ENCODE measurements at regions not wholly inside any gene's neighbourhood (a gene's known extent, or its start where the extent isn't known, plus 50 kb on each side); places are given as distances from the start of the nearest gene placed in this dataset.
"Not testable (repeated sequence)": the region's sequence is repeated elsewhere in the genome, so short reads cannot be mapped to it uniquely, and the experiment has no call there.

GRCh38 chr3:176046703-176047102 is 1150.6 kb downstream of the TBL1XR1 start:
- no peaks in the 10 kb centered on the region for H3K4me1 ChIP-seq
- no peak for TF ChIP-seq CTCF (IDR thresholded peaks at IDR 0.05)
- no peaks in the 10 kb centered on the region for H3K27me3 ChIP-seq
- DNase-seq (ENCODE audit: low spot score in 2 of 2): no peak
- intact Hi-C loops (cut with DNase I): no loop called here
- H3K9me3 ChIP-seq: no peaks in the 10 kb centered on the region
- H3K4me3 ChIP-seq: no peak overlapping the region
- no peaks in the 10 kb centered on the region for H3K36me3 ChIP-seq
- no peak overlapping the region for H3K27ac ChIP-seq

- Histone ChIP-seq H3K9me3 (no peaks in the 10 kb centered on the region), H3K4me1 (no peaks in the 10 kb centered on the region), H3K27me3 (no peaks in the 10 kb centered on the region), H3K36me3 (no peaks in the 10 kb centered on the region), H3K27ac (no peak overlapping the region), H3K4me3 (no peak overlapping the region)
- DNase-seq (ENCODE audit: low spot score in 2 of 2): no peak
- intact Hi-C loops (cut with DNase I): no loop called here
- TF ChIP-seq CTCF (IDR thresholded peaks at IDR 0.05): no peak
These were observed 1155.5 kb downstream of the TBL1XR1 start for GRCh38 chr3:176041812-176042211.

GRCh38 chr3:176041185-176041584 is 1156.1 kb downstream of the TBL1XR1 start:
- H3K27ac ChIP-seq: no peak overlapping the region
- H3K4me3 ChIP-seq: no peak overlapping the region
- H3K36me3 ChIP-seq: no peaks in the 10 kb centered on the region
- H3K27me3 ChIP-seq: no peaks in the 10 kb centered on the region
- H3K4me1 ChIP-seq: no peaks in the 10 kb centered on the region
- TF ChIP-seq CTCF (IDR thresholded peaks at IDR 0.05): no peak
- H3K9me3 ChIP-seq: peaks cover under 1 to 6% of the 10 kb centered on the region in 2 donors
- intact Hi-C loops (cut with DNase I): no loop called here
- DNase-seq (ENCODE audit: low spot score in 2 of 2): no peak

- H3K27ac ChIP-seq: no peak overlapping the region
- H3K27me3 ChIP-seq: no peaks in the 10 kb centered on the region
- H3K9me3 ChIP-seq: peaks cover 6 to 8% of the 10 kb centered on the region in 2 donors
- no peak for DNase-seq (ENCODE audit: low spot score in 2 of 2)
- intact Hi-C loops (cut with DNase I): no loop called here
- no peaks in the 10 kb centered on the region for H3K36me3 ChIP-seq
- no peak for TF ChIP-seq CTCF (IDR thresholded peaks at IDR 0.05)
- no peaks in the 10 kb centered on the region for H3K4me1 ChIP-seq
- H3K4me3 ChIP-seq: no peak overlapping the region
These were observed 1159.6 kb downstream of the TBL1XR1 start for GRCh38 chr3:176037636-176038035.

- peaks cover 6 to 8% of the 10 kb centered on the region in 2 donors for H3K9me3 ChIP-seq
- no peak overlapping the region for H3K27ac ChIP-seq
- H3K36me3 ChIP-seq: no peaks in the 10 kb centered on the region
- intact Hi-C loops (cut with DNase I): no loop called here
- no peaks in the 10 kb centered on the region for H3K4me1 ChIP-seq
- no peak for TF ChIP-seq CTCF (IDR thresholded peaks at IDR 0.05)
- no peak overlapping the region for H3K4me3 ChIP-seq
- no peaks in the 10 kb centered on the region for H3K27me3 ChIP-seq
- no peak for DNase-seq (ENCODE audit: low spot score in 2 of 2)
These were observed 1165.2 kb downstream of the TBL1XR1 start for GRCh38 chr3:176032043-176032442.

- H3K27me3 ChIP-seq; H3K9me3 ChIP-seq; intact Hi-C loops (cut with DNase I); H3K4me1 ChIP-seq; H3K36me3 ChIP-seq; H3K27ac ChIP-seq; H3K4me3 ChIP-seq; DNase-seq (ENCODE audit: low spot score in 2 of 2): not testable (repeated sequence)
These were observed 1157.1 kb downstream of the NAALADL2 start for GRCh38 chr3:176016203-176016602.

- H3K4me1 ChIP-seq; H3K4me3 ChIP-seq; DNase-seq (ENCODE audit: low spot score in 2 of 2); H3K27me3 ChIP-seq; intact Hi-C loops (cut with DNase I); H3K9me3 ChIP-seq; H3K27ac ChIP-seq; H3K36me3 ChIP-seq: not testable (repeated sequence)
These were observed 1156.1 kb downstream of the NAALADL2 start for GRCh38 chr3:176015228-176015627.
